AG08396 (cell line): ENCODE measurements at regions not wholly inside any gene's neighbourhood (a gene's known extent, or its start where the extent isn't known, plus 50 kb on each side); places are given as distances from the start of the nearest gene placed in this dataset.

ENCODE experiments used
- DNase-seq: peaks from one replicate; pipeline ENCODE4 v3.0.0; 2012; ENCODE audit warnings: low spot score, mixed read lengths

GRCh38 chr2:9738535-9739496 lies 104.5 kb upstream of the TAF1B start:
- DNase-seq = no peak

GRCh38 chr2:9739531-9739964 lies 103.7 kb upstream of the TAF1B start:
- DNase-seq = peak; percentile 45

DNA sequence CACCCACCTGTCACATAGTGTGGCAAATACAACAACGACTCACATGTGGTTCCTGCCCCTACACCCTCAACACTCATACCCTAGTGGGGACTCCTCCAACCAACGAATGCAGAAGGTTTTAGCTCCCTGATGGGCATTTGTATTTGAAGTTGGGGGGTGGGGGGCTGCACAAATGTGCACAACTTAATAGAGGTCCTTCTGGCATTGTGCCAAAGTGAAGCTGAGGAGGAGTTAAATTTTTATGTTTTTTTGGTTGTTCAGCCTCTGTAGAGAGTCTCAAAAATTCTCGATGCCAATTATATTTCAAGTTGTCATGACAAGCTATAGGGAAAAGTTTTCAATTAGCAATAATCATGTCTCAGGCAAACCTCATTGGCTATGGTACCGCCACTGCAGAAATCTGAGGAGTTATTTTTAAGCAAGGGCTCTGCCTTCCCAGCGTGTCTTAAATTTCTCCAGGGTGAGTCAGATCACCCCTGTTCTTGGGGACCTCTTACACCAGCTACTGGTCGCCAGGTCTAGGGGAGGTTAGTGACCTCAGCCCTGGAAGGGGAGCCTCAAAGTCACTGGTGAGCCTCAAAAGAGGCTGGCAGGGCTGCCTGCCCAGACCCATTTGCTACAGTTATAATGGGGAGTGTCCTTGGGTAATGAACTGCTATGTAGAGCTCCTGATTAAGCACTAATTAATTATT lies 102.7 kb upstream of the TAF1B start:
- DNase-seq = no peak

GRCh38 chr2:9741110-9741509 lies 102.2 kb upstream of the TAF1B start:
- no peak for DNase-seq

GRCh38 chr2:9742601-9743000 lies 100.7 kb upstream of the TAF1B start:
- no peak for DNase-seq

DNA sequence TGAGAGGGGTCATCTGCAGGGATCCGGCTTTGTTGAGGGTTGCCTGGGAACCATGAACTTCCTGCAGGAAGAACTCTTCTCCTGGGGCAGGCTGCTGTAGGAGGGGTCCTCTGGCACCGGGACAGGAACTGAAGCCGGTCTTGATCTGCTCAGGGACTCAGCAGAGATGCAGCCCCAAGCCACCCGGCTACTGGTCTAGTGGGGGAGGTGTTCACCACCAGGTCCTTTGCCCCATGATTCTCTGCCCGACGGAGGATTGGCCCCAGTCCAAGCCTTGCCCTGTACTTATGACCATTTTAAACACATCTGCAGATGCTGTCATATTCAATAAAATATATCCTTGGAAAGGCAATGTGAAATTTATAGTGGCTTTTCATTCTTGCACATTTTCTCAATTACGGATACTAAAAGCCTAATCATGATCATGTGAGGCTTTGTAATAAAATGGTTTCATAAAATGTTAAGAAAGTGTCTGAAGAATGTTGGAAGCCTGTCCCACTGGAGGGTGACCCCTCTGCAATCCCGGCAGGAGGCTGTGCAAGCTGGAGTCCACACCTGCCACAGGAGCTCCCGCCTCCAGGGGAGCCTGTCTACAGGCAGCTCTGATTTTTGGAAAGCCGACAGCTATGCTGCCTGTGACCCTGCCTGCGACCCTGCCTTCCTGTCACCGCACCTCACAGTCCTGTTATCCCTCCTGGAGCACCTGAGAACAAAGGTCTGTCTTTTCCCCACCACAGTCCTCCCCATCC lies 98.8 kb upstream of the TAF1B start:
- DNase-seq = no peak

GRCh38 chr2:9745153-9745899 lies 97.9 kb upstream of the TAF1B start:
- DNase-seq = no peak

DNA sequence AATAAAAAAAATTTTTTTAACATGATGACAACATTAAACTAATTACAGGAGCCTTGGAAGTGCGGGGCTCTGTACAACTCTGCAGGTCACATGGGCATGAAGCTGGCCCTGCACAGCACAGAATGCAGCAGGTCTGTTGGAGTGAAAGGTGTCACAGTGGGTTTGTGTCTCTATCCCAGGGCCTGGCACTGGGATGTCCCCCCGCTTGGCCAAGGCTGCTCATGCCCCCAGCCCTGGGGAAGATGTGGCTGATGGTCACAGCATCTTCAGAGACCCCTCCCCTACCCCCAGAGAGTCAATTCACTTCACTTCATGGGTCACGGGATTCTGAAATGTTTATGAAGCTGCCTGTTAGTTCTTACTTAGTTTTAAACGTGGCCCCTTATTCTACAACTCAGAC lies 95.9 kb upstream of the TAF1B start:
- no peak for DNase-seq

GRCh38 chr2:9748577-9748976 lies 94.7 kb upstream of the TAF1B start:
- DNase-seq = no peak

DNA sequence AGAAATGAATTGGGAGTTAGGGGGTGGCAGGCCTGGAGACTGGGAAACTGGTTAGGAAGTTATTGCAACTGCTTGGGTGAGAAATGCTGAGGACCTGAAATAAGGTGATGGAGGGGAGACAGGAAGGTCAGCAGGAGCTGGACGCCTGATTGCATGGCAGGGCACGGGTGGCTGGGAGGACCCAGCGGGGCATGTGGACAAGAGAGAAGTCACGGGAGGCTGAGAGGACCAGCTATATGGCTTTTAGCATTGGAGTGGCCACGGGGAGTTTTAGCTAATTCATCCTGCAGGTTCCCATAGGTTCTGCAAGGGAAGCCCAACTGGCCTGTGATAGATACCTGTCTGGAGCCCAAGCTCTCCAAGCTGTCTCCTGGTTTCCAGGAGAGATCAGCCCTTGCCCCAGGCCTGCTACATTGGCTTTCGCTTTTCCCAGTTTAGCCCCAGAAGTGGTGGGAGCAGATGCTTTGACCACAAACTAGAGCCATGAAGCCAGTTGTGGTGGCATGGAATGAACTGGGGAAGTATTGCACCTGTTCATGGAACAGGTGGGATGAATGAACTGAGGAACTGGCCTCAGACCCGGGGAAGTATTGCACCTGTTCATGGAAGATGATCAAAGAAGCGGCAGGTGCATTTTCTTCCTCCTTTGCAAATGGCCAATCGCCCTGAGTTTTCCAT lies 93.6 kb upstream of the TAF1B start:
- DNase-seq = no peak

DNA sequence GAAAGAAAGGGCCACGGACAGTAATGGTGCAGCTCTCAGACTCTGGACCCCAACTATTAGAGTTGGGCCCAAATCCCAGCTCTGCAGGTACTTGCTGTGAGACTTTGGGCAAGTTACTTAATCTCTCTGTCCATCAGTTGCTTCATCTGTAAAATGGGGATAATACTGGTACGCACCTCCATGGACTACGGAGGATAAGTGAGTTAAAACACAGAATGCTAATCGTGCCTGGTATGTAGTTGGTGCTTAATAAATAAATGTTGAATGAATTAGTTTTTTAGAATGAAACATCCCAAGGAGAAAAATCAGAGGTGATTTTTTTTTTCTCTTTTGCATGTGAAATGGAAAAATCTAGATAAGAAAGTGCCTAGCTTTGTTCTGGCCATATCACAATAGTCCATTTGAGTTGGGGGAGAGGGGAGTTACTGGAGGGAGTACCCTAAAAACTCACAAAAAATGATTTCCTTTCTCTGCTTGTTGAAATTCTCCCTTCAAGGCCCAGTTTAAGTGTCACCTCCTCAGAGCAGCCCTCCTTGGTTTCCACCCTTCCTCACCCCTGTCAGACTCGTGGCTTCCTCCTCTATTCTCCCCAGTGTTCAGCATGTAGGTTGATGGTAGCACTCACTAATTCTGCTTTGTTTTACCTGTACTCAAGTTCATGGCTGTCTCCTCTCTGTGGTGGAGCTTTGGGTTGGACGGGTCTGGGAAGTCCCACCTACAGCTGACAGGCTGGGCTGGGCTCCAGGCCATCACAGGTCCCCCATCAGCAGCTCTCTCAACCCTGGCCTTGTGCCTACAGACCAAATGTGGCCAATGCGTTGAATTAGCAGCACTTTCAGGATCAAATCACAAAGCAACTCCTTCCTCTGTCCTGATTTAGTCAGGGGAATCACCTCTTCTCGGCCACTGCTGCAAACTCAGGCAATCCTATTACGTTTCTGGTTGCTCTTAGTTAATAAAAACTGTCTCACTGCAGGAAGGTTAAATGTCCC lies 92.8 kb upstream of the TAF1B start:
- no peak for DNase-seq

DNA sequence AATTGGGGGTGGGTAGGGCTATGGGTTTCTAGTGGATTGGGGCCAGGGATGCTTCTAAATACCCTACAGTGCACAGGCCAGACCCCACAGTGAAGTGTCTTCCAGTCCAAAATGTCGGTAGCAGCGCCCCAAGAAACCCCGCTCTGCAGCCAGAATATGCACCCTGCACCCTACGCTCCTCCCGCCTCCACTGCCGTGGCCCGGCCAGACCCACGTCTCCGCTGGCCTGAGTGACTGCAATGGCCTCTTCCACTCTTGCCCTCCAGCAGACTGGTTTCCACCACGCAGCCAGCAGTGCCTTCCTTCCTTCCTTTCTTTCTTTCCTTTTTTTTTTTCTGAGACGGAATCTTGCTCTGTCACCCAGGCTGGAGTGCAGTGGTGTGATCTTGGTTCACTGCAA lies 91.4 kb upstream of the TAF1B start:
- DNase-seq = no peak

- DNase-seq = peak; percentile 70
Observed at GRCh38 chr2:9752441-9753275, 90.6 kb upstream of the TAF1B start.

DNA sequence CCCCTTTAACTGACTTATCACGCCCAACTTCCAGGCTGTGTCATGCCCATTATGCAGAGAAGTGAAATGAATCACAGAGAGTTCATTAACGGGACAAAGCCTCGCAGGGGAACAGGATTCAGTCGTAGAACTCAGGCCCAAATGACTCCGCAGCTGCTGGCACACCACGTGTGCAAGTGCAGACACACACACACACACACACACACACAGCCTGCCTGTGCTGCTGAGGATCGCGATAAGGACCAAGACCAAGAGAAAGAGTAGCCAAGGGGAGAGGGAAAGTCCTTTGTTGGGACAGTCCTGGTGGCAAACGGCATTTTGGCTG lies 90.0 kb upstream of the TAF1B start:
- peak; percentile 86 for DNase-seq

DNA sequence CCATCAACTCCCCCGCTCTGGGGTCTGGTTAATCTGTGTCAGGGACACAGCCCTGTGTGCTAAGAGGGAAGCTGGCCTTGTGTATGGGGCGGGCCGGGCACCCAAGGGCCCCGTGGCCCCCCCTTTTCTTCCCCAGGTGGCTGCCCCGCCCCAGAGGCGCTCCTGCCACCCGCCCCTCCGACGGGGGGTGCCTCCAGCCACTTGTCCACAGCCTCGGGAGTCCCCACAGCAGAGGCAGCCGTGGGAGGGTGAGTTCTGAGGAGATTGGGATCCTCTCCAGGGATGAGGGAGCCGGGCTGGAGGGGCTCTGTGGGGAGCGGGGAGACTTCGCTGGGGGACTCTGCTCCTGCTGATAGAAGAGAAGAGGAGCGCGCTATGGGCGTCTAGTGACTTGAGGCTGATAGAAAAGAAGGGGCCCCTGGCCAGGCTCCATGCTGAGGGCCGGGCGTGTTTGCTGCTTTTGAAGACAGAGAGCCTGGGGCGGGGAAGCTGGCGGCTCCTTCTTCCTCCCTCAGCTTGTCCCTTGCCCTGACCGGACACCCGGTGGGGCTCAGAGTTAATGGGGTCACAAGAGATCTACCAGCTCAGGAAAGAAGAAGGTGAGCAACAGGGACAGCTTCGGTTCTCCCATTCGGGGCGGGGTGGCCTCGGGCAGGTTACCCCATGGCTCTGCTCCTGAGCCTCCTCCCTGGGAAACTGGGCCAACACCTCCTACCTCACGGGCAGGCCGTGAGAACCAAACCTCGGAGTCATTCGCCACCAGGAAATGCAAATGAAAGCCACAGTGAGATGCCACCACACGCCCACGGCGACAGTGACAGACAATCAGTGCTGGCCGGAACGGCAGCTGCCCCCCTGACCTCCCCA lies 89.4 kb upstream of the TAF1B start:
- no peak for DNase-seq

GRCh38 chr2:9754532-9754887 lies 88.8 kb upstream of the TAF1B start:
- DNase-seq = no peak

DNA sequence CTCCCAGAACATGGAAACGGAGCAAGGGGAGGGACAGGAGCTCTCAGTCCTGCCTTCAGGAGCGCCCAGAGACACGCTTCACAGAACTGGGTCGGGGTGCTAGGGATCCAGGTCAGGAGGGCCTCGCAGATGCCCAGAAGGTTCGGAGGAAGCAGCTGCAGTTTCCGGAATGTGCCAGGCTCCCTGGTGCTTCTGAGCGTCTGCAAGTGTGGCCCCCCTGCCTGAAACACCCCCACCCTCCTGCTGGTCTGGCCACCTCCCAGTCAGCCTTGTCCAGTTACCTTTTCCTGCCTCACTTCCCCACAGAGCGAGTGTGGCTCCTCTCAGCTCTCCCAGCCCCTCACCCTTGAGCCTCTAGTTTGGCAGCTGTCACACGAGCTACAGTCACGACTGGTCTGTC lies 88.3 kb upstream of the TAF1B start:
- DNase-seq = no peak

DNA sequence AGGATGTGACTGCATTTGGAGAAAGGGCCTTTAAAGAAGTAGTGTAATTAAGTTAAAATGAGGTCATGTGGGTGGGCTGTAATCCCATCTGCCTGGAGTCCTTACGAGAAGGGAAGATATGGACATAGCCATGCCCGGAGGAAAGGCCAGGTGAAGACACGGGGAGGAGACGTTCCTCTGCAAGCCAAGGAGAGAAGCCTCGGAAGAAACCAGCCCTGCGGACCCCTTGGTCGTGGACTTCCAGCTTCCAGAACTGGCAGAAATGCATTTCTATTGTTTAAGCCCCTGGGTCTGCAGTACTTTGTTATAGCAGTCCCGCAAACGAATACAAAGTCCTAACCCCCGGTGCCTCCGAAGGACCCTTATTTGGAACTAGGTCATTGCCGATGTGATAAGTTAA lies 87.6 kb upstream of the TAF1B start:
- DNase-seq = no peak
